ENCODE measurements at regions not wholly inside any gene's neighbourhood (a gene's known extent, or its start where the extent isn't known, plus 50 kb on each side); places are given as distances from the start of the nearest gene placed in this dataset.

- Histone ChIP-seq H3K79me2 (ENCODE audit: low read length) (no peaks in the 10 kb centered on the region), H4K20me1 (ENCODE audit: insufficient read depth, low read length) (no peaks in the 10 kb centered on the region), H3K9me3 (replicated peaks; ENCODE audit: insufficient read depth, low read length) (no peaks in the 10 kb centered on the region), H3K36me3 (replicated peaks; ENCODE audit: insufficient read depth, low read length) (no peaks in the 10 kb centered on the region), H3K9me2 (replicated peaks; ENCODE audit: insufficient read depth, low read length) (no peaks in the 10 kb centered on the region), H3F3A (ENCODE audit: insufficient read depth, low read length) (no peaks in the 10 kb centered on the region), H3K27ac (ENCODE audit: low read length) (no peak overlapping the region), H3K4me2 (ENCODE audit: low read depth, low read length) (no peak overlapping the region), H2AFZ (ENCODE audit: low read length) (no peak overlapping the region), H3K4me3 (ENCODE audit: low read length) (no peak overlapping the region), H3K4me1 (ENCODE audit: low read length) (no peaks in the 10 kb centered on the region), H3K9ac (ENCODE audit: low read length) (no peak overlapping the region), H3K27me3 (replicated peaks; ENCODE audit: insufficient read depth, low read length) (no peaks in the 10 kb centered on the region)
- no peak for DNase-seq
- no peak for TF ChIP-seq CTCF (IDR thresholded peaks at IDR 0.05; ENCODE audit: low read length)
- TF ChIP-seq EZH2phosphoT487 (IDR thresholded peaks at IDR 0.05; ENCODE audit: low read length): no peak
- TF ChIP-seq EZH2 (optimal IDR thresholded peaks at IDR 0.05; ENCODE audit: low read depth, low read length): no peak
Measured at GRCh38 chr2:8244639-8245038, 437.2 kb upstream of the ID2 start.

- DNase-seq: no peak
- no peaks in the 10 kb centered on the region for H3K9me3 ChIP-seq (replicated peaks; ENCODE audit: insufficient read depth, low read length)
- H3K79me2 ChIP-seq (ENCODE audit: low read length): no peaks in the 10 kb centered on the region
- H3K4me1 ChIP-seq (ENCODE audit: low read length): no peaks in the 10 kb centered on the region
- H3K4me2 ChIP-seq (ENCODE audit: low read depth, low read length): no peak overlapping the region
- no peaks in the 10 kb centered on the region for H3K9me2 ChIP-seq (replicated peaks; ENCODE audit: insufficient read depth, low read length)
- no peaks in the 10 kb centered on the region for H3K27me3 ChIP-seq (replicated peaks; ENCODE audit: insufficient read depth, low read length)
- TF ChIP-seq CTCF (IDR thresholded peaks at IDR 0.05; ENCODE audit: low read length): no peak
- TF ChIP-seq EZH2phosphoT487 (IDR thresholded peaks at IDR 0.05; ENCODE audit: low read length): no peak
- no peak for TF ChIP-seq EZH2 (optimal IDR thresholded peaks at IDR 0.05; ENCODE audit: low read depth, low read length)
- no peaks in the 10 kb centered on the region for H4K20me1 ChIP-seq (ENCODE audit: insufficient read depth, low read length)
- H3K36me3 ChIP-seq (replicated peaks; ENCODE audit: insufficient read depth, low read length): no peaks in the 10 kb centered on the region
- H3K4me3 ChIP-seq (ENCODE audit: low read length): no peak overlapping the region
- H3K27ac ChIP-seq (ENCODE audit: low read length): no peak overlapping the region
- H3F3A ChIP-seq (ENCODE audit: insufficient read depth, low read length): no peaks in the 10 kb centered on the region
- H3K9ac ChIP-seq (ENCODE audit: low read length): no peak overlapping the region
- no peak overlapping the region for H2AFZ ChIP-seq (ENCODE audit: low read length)
Measured at GRCh38 chr2:8246137-8246536, 435.7 kb upstream of the ID2 start.

- no peak overlapping the region for H3K4me3 ChIP-seq (ENCODE audit: low read length)
- H3K36me3 ChIP-seq (replicated peaks; ENCODE audit: insufficient read depth, low read length): no peaks in the 10 kb centered on the region
- H3K4me2 ChIP-seq (ENCODE audit: low read depth, low read length): no peak overlapping the region
- H3K9me2 ChIP-seq (replicated peaks; ENCODE audit: insufficient read depth, low read length): no peaks in the 10 kb centered on the region
- H3K4me1 ChIP-seq (ENCODE audit: low read length): no peaks in the 10 kb centered on the region
- no peak overlapping the region for H3K9ac ChIP-seq (ENCODE audit: low read length)
- DNase-seq: no peak
- no peaks in the 10 kb centered on the region for H3F3A ChIP-seq (ENCODE audit: insufficient read depth, low read length)
- no peak overlapping the region for H3K27ac ChIP-seq (ENCODE audit: low read length)
- no peaks in the 10 kb centered on the region for H3K79me2 ChIP-seq (ENCODE audit: low read length)
- no peak for TF ChIP-seq EZH2 (optimal IDR thresholded peaks at IDR 0.05; ENCODE audit: low read depth, low read length)
- H3K27me3 ChIP-seq (replicated peaks; ENCODE audit: insufficient read depth, low read length): no peaks in the 10 kb centered on the region
- no peaks in the 10 kb centered on the region for H4K20me1 ChIP-seq (ENCODE audit: insufficient read depth, low read length)
- H2AFZ ChIP-seq (ENCODE audit: low read length): no peak overlapping the region
- H3K9me3 ChIP-seq (replicated peaks; ENCODE audit: insufficient read depth, low read length): no peaks in the 10 kb centered on the region
Measured at GRCh38 chr2:8247905-8248622, 433.8 kb upstream of the ID2 start.

- Histone ChIP-seq H4K20me1 (ENCODE audit: insufficient read depth, low read length) (no peaks in the 10 kb centered on the region), H3K9ac (ENCODE audit: low read length) (no peak overlapping the region), H3K9me2 (replicated peaks; ENCODE audit: insufficient read depth, low read length) (no peaks in the 10 kb centered on the region), H3K27ac (ENCODE audit: low read length) (no peak overlapping the region), H3K4me3 (ENCODE audit: low read length) (no peak overlapping the region), H3F3A (ENCODE audit: insufficient read depth, low read length) (no peaks in the 10 kb centered on the region), H3K4me1 (ENCODE audit: low read length) (no peaks in the 10 kb centered on the region), H3K79me2 (ENCODE audit: low read length) (no peaks in the 10 kb centered on the region), H3K4me2 (ENCODE audit: low read depth, low read length) (no peak overlapping the region), H3K9me3 (replicated peaks; ENCODE audit: insufficient read depth, low read length) (no peaks in the 10 kb centered on the region), H3K27me3 (replicated peaks; ENCODE audit: insufficient read depth, low read length) (no peaks in the 10 kb centered on the region), H2AFZ (ENCODE audit: low read length) (no peak overlapping the region), H3K36me3 (replicated peaks; ENCODE audit: insufficient read depth, low read length) (no peaks in the 10 kb centered on the region)
- no peak for TF ChIP-seq EZH2 (optimal IDR thresholded peaks at IDR 0.05; ENCODE audit: low read depth, low read length)
- no peak for TF ChIP-seq CTCF (IDR thresholded peaks at IDR 0.05; ENCODE audit: low read length)
- TF ChIP-seq EZH2phosphoT487 (IDR thresholded peaks at IDR 0.05; ENCODE audit: low read length): no peak
- DNase-seq: no peak
Measured at GRCh38 chr2:8248623-8248957, 433.3 kb upstream of the ID2 start.
